Lung microvascular endothelial cell (primary cell): ENCODE measurements at regions not wholly inside any gene's neighbourhood (a gene's known extent, or its start where the extent isn't known, plus 50 kb on each side); places are given as distances from the start of the nearest gene placed in this dataset.
"Not testable (repeated sequence)": the region's sequence is repeated elsewhere in the genome, so short reads cannot be mapped to it uniquely, and the experiment has no call there.

Experiments
- DNase-seq, 2 donors: peaks; one replicate each; pipeline versions ENCODE4 v3.0.0 to v3.0.0-alpha.2; 2010; ENCODE audit warnings: low read depth in 2 of 2

GRCh38 chr12:92987362-92987761, 58.3 kb upstream of the EEA1 start:
- peak; percentile 87 to 91 for DNase-seq

DNA sequence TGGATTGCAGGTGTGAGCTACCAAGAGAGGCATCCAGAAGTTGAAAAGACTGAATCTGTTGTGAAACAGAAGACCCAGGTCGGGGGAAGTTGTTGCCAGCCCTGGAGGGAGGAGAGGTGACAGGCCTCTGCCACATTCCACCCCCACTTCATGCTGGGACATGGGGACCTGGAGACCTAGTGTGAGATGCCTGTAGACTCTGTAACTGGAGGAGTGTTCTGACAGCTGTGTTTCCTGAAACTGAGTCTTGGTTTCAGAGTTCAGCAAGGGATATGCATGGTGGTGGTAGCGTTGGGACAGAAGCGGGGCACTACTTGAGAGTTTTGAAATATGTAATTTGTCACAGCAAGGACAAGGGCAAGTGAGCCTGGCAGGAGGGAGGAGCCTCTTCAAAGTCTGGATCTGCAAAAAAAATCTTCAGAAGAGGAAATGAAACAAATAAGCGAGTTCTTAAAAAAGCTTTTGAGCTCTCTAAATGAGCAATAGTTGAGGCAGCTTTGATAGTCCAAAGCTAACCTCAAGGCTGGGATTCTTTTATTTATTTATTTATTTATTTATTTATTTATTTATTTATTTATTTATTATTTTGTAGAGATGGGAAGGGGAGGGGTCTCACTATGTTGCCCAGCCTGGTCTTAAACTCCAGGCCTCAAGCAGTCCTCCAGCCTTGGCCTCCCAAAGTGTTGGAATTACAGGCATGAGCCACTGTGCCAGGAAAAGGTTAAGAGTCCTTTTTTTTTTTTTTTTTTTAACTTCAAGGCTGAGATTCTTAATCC, 58.9 kb upstream of the EEA1 start:
- peak in 1 of 2 donors; percentile 25 for DNase-seq

DNA sequence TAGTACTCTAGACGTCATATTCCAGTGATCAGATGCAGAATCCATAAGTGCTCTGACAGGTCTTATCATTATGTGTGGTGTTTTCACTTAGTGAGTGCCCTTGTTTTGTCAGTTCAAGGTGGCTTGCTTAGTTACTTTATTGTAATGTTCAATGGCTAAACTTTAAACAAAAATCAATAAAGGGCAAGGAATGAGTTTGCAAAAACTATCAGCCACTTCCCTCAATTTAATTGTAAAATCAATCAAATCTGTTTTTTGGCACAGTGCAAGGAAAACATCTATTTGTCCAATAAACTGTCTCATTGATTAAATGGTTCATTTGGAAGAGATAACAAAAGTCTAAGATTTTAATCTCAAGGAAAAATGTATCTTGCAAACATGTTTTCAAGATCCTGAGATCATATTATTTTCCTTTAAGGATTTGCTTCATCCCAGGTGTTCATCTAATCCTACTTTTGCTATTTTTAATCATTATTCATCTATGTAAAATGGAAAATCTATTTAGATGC, 59.6 kb upstream of the EEA1 start:
- no peak for DNase-seq

GRCh38 chr12:92989715-92990484, 60.8 kb upstream of the EEA1 start:
- DNase-seq: no peak

GRCh38 chr12:92991134-92991533, 62.0 kb upstream of the EEA1 start:
- no peak for DNase-seq

DNA sequence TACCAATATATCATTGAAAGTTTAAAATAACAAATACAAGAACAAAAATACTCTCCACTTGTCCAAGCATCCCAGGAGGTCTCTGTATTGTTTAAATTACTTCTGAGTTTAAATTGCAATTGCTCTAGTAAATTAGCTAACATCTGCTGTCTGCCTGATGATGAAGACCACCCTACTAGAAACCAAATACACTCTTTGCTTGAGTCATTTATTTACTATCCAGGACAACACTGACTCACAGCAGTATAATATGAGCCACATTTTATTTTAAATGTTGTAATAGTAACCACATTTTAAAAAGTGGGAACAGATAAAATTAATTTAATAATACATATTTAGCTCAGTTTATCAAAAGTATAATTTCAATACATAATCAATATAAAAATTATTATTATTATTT, 62.9 kb upstream of the EEA1 start:
- no peak for DNase-seq

DNA sequence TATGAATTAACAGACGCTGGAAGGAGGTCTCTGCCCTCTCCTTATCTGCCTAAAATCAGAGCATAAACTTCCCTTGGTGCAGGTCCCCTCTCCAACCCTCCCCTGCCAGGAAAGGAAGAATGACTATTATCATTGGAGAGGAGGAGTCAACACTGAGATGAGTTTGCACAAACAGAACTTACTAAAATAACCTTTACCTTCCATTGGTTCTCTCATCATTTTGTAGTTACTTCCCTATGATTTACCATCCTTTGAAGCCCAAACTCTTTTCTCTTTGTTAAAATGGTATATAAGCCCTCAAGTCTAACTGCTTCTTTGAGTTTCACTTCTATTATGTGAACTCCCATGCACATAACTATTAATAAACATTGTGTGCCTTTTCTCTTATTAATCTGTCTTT, 64.2 kb upstream of the EEA1 start:
- DNase-seq: no peak

DNA sequence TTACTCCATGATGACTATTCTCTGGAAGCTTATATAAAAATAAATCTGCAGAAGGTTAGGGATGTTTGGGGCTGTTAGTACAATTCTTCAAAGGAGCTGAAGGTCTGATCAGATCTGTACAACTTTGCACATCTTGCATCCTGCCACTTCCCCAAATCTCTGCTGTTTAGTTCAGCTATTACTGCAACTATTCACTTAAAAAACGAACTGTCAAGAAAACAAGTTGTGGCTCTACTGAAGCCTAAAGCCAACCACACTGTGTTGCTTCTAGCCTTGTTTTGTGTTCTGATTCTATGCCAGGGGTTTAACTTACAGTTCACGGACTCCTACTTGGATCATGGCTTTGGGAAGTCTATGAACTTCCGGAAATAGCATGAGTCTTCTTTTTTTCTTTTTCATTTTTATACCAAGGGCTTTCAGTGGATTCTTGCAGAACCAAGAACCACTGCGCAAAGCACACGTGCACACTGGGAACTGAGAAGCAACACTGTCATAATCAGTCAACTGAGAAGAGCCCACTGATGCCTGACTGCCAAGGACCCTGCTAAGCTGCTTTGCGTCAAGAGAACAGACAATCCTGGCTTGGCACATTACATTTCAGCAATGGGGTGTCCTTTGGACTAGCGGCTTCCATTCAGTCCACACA, 66.3 kb upstream of the EEA1 start:
- no peak for DNase-seq

- no peak for DNase-seq
Observed at GRCh38 chr12:93000026-93000425, 70.9 kb upstream of the EEA1 start.

DNA sequence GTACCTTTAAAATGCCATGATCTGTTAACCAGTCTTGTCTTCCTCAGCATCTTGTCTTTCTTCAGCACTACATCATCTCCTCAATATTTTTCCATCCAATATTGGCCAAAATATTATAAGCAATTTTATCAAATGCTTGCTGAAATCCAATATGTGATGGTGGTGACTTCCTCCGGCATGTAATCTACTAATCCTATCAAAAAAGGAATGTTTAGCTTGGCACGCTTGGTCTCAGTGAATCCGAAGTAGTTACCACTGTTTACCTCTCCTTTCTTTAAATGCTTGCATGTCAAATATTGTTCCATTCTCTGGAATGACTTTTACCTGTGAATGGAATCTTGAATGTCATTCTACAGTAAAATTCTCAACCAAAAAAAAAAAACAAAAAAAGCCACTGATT, 72.3 kb upstream of the EEA1 start:
- peak; percentile 13 to 56 for DNase-seq

DNA sequence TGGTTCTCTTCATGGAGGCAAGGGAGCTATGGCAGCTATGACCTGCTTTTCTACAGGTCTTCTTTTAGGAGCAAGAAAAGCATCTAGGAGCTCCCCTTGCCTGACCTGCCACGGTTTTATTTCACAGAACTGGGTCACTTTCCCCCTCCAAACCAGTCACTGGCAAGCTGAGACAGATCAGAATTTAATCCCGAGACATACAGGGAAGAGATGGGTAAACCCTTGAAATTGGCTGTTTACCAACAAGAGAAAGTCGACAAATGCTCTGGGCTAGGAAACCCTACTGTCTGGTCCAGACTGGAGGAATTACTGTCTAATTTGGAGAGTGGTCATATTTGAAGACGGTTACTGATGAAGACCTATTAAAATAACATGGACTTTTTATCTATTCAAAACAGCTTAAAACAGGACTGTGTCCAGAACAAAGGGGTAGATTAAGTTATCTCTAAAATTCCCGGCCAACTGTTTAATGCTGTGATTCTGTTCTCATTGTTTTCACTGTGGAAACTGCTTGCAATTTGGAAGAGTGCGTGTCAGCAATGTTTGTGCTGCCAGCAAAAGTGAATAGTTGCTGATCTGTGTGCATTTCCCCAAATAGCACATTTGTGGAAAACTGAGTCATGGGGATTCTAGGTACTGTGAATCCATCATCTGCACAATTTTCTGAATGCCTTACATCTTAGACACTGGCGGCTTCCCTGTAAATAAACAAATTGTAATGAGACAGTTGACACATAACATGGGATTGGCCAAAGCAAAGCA, 73.4 kb upstream of the EEA1 start:
- peak; percentile 98 to 99 for DNase-seq

- no peak for DNase-seq
Observed at GRCh38 chr12:93003531-93004239, 74.6 kb upstream of the EEA1 start.

DNA sequence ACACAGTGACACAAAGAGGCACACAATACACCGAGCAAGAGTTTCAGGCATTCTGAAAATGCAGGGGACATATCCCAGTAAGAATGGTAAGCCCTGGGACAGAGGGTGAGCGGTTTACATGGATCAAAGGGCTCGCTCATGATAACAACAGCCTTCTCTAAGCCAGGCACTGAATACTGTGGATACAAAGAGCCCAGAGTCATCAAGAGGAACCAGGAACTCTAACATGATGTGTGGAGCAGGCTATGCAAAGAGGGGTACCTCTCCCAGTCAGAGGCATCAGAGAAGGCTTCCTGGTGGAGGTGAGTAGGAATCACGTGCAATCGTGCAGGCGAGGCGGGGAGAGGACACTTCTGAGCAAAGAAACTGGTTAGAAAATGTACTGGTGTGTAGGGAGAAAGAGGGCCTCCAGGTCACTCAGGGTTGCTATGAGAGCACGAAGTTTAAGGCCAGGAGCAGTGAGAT, 76.9 kb upstream of the EEA1 start:
- DNase-seq: no peak

DNA sequence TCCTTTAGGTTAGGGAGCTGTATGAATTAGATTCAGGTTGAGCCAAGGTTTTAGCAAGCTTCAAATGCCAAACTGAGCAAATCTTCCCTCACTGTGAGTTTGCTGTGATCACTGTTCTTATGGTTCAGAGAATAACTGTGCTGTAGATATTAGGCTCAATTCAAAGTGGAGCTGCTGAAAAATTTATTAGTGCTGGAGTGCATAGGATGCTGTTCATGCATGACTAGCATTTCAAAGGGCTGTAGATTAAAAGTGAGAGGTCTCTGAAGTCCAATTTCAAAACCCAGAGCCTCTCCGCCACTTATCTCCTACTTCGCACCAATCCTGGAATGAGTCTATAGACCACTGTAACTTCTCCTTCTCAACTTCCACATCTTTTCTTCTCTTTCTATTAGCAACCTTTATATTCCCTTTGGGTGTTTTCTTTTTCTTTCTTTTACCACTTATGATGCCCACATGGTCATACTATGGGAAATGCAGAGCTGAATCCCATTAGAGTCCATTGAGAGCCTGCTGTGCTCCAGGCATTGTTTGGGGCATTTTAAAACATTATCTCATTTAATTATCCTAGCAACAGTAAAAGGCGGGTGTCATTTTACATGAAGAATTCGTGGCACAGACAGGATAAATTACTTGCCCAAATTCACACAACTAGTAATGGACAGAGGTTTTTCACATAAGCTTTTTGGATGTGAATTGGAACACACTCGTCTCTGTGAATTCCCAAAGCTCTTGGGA, 77.5 kb upstream of the EEA1 start:
- DNase-seq: no peak

DNA sequence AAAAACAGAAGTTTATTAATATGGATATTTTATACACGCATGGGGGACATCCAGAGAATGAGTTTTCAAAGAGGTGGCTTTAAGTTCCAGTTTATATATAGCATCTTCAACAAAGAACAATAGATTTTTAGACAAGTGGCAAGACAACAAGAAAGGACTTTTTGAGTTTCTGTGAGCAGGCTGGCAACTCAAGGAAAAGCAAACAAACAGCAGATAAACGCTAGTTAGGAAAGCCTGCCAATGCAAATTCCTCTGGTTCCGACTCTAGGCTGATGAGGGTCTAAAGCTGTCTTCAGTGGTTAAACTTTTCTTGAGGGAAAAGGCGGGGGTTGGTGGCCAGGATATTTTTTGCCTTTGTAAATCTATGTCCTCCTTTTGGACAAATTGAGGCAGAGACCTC, 78.4 kb upstream of the EEA1 start:
- no peak for DNase-seq

GRCh38 chr12:93008044-93008778, 79.1 kb upstream of the EEA1 start:
- DNase-seq: peak in 1 of 2 donors; percentile 85

- DNase-seq: not testable (repeated sequence)
Observed at GRCh38 chr12:93008880-93009279, 79.8 kb upstream of the EEA1 start.

DNA sequence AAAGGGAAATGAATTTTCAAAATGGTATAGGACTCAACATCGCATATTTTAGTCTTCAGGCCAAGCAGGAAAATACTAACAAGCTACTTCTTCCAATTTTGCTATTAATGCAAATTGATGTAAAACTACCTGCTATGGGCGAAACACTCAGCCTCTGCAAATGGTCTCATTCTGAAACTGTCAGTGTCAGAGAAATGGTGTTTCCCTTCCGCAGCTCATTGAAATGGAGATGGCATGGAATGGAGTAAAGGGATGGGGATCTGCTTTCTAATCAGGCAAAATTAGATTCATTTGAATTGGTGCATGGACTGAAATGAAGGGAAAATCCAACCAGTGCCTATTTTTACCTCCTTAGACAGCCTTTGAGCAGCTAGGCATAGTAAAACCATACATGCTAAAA, 80.4 kb upstream of the EEA1 start:
- DNase-seq: no peak

DNA sequence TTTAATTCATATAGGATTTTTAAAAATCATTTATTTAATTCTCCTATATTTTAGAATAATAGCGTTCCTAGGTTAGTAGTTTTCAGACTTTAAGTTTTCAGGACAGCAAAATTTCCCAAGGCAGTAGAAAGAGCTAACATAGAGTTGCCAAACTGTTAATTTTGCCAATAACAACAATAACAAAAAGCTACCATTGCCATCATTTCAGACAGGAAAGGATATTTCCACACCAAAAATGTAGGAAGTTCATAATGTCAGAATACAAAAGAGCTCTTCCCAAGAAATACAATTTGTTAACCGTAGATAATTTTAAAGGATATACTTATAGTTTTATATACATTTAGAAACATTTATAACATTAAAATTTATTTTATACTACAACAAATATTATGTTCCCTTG, 81.4 kb upstream of the EEA1 start:
- DNase-seq: peak; percentile 11 to 90
